GM12874 (cell line): ENCODE measurements at regions not wholly inside any gene's neighbourhood (a gene's known extent, or its start where the extent isn't known, plus 50 kb on each side); places are given as distances from the start of the nearest gene placed in this dataset.

Experiments used
- TF ChIP-seq, protein P1 (sequence below): IDR thresholded peaks from 2 replicates; pipeline ENCODE4 v1.5.1; 2011; ENCODE audit warnings: low read depth, mild to moderate bottlenecking, control low read depth, low read length, moderate library complexity; ENCODE audit not compliant: insufficient read depth

DNA sequence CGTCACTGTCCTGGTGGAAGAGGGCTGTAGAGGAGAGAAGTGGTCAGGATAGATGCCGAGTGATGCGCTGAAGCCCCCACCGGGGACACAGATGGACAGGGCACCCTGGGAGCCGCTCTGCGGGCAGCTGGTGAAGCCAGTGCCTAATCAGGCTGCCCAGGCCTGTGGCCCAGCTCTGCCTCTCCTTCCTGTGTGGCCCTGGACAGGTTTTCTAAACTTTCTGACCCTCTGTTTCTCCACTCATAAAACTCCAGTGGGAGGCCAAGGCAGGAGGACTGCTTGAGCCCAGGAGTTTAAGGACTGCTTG lies 86.1 kb downstream of the C5orf15 start:
- TF ChIP-seq, protein P1, sequence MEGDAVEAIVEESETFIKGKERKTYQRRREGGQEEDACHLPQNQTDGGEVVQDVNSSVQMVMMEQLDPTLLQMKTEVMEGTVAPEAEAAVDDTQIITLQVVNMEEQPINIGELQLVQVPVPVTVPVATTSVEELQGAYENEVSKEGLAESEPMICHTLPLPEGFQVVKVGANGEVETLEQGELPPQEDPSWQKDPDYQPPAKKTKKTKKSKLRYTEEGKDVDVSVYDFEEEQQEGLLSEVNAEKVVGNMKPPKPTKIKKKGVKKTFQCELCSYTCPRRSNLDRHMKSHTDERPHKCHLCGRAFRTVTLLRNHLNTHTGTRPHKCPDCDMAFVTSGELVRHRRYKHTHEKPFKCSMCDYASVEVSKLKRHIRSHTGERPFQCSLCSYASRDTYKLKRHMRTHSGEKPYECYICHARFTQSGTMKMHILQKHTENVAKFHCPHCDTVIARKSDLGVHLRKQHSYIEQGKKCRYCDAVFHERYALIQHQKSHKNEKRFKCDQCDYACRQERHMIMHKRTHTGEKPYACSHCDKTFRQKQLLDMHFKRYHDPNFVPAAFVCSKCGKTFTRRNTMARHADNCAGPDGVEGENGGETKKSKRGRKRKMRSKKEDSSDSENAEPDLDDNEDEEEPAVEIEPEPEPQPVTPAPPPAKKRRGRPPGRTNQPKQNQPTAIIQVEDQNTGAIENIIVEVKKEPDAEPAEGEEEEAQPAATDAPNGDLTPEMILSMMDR, result no peak

DNA sequence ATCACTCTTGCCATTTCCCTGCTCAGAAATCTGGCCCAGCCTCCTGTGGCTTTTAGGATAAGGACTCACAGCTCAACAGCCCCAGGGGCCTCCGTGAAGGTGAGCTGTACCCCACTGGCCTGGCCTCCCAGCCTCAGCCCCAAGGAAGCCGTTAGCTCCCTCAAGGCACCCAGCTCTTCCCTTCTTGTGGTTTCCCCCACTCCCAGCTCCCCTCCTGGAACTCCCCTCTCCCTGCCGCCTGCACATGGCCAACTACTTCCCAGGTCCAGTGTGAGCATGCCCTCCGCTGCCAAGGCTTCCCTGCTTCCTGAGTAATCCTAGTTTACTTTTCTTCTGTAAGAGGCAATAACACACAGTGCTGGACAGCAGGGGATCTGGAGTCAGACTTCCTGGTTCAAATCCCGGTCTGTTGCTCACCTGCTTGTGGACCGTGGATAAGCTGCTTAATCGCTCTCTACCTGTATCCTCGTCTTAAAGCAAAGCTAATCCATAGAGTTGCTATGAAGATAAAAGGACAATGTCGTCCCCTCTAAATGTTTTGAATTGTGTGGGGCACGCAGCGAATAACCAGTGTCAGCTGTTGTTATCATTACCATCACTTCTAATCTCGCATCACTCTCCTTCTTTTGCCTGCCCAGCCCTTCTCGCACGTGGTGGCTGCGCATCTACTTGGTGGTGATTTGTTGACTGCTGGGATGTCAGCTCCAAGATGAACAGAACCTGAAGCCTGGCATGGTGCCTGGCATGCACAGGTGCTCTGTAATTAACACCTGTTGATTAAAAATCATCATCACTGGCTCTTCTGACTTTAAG lies 86.6 kb downstream of the C5orf15 start:
- TF ChIP-seq, protein P1, result no peak

DNA sequence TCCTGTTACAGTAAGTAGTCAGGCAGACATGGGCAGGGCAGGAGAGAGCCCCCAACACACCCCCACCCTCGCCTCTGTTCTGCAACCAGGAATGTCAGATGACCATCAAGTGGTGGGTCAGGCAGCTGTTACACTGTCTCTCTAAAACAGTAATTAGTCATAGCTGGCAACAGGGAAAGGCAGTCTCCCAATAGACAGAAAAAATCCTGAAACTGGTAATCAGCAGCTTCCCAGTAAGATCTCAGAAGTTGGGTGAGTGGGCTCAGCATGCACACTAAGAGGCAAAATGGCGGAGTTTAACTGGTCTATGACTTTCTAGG lies 90.2 kb downstream of the C5orf15 start:
- TF ChIP-seq, protein P1, result no peak

DNA sequence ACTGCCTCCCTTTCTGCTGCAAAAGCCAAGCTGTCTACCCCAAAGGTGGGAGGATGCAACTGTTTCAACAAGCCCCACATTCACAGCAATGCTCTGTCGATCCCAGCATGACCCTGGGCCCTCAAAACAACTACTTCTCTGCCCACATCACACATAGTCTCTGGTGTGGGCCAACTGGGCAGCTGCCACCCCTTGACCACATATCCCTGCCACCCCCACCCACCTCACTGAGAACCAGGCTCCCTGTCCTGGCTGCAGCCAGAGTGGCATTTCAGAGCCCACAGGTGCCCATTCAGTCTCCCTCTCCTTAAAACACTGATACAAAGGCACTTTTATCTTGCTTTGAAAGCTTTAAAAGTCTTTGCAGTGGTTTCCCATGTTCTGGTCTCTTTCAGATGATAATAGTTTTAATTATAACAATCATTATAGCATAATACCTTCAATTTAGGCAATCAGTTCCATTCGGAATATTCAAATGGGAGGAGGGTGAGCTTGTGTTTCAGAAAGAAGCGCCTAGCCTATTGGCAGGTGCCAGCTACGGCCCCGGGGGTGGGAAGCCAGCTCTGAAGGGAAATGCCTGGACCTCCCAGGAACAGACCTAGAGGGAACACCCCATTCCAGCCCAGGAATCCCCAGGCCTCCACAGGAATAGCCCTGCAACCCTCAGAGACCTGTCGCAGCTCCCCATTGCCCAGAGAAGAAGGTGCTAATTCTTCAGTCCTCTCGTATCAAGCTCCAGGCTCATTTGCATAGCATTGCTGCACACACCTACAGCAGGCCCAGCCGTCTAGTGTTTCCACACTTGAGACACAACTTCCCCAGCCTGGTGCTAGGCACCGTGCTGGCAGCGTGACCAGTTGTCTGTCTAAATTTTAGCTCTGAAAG lies 90.8 kb downstream of the C5orf15 start:
- TF ChIP-seq, protein P1, result no peak

DNA sequence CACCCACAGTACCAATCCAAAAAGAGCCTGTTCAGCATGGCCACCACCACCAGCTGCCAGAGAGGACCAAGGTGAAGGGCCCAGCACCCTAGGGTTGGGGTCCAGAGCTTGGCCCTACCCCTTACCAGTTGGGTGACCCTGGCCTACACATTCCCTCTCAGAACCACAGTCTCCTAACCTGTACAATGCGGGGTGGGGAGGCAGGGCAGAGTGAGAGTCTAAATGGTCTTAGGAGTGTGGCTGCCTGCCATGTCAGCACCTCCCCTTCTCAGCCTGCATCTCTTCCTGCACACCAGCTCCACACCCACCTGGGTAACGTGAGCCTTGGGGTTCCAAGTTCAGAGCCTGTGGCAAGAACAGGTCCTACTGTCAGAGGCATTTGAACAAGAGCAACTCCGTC lies 92.2 kb downstream of the C5orf15 start:
- TF ChIP-seq, protein P1, result no peak

DNA sequence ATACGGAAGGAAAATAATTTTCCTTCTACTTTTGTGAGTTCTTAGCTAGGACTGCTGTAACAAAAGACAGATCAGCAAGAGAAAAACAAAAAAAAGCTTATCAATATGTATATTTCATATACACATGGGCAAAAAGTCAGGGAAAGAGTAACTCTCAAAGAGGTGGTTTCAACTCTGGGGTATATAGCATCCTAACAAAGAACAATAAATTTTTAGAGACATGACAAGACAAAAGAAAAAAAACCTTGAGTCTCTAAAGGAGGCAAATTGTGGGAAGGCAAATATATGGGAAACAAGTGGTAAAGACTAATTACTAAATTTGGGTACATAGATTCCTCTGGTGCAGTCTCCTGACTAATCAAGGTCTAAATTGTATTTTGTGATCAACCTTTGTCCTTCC lies 93.2 kb downstream of the C5orf15 start:
- TF ChIP-seq, protein P1, result no peak

DNA sequence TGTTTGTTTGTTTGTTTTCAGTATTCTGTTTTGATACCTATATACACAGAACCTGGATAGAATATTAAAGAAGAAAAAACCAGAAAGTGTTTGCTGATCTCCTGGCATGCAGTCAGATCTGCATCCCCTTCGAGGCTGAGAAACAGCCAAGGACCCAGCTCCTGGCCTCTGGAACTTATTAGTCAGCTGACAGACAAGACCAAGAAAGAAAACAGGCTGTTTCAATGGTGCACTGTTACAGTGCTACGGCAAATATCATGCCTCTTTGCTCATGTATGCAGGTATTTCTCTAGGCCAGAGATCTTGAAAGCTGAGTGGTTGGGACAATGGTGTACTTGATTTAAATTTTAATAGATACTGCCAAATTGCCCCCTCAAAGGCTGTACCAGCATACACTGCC lies 95.0 kb downstream of the C5orf15 start:
- TF ChIP-seq, protein P1, result no peak
